A172 (cell line): ENCODE measurements at regions not wholly inside any gene's neighbourhood (a gene's known extent, or its start where the extent isn't known, plus 50 kb on each side); places are given as distances from the start of the nearest gene placed in this dataset.
"Not testable (repeated sequence)": the region's sequence is repeated elsewhere in the genome, so short reads cannot be mapped to it uniquely, and the experiment has no call there.

Source experiments
- DNase-seq: peaks from one replicate; pipeline ENCODE4 v3.0.0-alpha.2; 2015; ENCODE audit warnings: low spot score

DNA sequence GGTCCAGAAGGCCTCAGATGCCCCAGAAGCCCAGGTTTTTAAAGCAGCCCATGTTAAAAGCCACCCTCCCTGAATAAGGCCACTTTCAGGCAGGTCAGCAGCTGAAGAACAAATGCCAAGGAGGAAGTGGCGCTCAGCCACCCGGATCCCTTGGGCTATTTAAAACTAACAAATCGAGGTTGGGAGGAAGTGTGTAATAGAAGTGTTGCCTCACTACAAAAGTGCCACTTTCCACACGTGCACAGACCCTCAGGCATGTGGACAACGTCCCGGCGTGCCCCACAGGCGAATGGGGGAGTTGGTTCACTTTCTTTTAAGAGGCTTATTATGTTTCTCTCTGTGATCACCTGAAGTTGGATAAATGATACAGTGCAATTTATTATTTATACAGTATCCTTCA, 173.8 kb upstream of the SALL3 start:
- DNase-seq, result no peak

DNA sequence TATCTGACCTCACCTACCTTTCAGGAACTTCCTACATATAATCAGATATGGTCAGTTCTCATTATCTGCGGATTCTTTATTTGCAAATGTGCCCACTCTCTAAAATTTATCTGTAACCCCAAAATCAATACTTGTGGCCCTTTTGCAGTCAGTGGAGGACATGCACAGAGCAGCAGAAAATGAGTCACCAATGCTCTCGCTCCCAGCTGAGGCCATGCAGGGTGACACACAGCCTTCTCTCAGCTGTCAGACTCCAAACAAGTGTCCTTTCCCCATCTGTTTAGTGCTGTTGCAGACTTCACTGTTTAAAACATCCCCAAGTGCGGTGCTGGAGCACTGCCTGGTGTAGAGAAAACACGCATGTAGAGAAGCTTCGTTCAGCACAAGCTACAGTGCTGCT, 171.9 kb upstream of the SALL3 start:
- no peak for DNase-seq

DNA sequence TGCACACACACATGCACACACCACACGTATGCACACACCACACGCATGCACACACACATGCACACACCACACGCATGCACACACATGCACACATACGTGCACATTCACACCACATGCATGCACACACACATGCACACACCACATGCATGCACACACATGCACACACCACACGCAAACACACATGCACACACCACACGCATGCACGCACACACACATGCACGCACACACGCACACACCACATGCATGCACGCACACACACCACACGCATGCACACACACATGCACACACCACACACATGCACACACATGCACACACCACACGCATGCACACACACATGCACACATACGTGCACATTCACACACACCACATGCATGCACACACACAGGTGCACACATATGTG, 169.8 kb upstream of the SALL3 start:
- DNase-seq, result no peak

DNA sequence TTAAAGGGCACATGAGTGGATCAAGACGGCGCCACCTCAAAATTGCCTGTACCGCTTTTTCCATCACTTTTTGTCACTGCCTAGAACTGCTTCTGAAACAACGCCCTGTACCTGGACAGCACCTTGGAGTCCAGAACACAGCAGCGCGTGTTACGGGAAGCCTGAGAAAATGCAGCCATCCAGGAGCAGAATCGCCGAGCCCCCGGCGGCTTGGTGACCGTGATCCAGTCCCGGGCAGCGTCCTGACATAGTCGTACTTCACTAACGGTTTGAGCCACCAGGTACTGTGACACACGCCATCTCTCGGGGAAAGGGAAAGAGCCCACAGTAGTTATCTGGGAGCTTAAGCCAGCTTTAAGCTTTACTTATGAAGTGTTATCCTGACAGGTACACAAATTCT, 168.9 kb upstream of the SALL3 start:
- DNase-seq, result no peak

DNA sequence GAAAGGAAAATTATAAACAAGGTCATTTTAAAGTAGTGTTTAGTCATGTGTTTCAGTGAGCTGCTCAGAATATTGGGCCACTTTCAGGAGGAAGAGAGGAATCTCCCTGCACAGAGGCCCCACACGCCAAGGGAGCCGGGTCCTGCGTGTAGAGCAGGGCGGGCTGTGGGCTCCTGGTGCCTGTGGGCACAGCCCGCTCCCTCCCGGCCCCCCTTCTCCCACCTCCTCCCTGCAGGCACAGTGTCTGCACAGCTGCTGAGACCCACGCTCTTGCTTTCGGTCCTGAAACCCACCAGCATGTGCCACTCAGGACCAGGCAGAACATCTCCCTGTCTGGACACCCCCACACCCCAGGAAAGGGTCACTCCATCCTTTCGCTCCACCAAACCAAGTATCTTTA, 167.6 kb upstream of the SALL3 start:
- DNase-seq, result no peak

DNA sequence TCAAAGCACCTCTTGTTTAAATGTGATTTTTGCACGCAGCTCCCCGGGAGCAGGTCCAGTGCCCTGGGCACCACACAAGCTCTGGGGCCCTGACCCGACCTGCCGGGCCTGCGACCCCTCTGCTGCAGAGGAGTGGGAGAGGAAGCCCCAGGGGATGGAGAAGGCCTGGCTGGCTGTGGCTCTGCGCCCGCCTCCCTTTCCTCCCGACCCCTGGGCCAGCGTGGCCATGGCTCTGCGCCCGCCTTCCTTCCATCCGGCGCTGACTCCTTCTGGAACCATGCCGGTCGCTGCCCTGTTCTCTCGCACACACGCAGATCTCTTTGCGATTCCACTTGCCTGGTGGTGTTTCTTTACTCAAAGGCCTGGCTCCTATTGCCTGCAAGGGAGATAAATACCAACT, 166.5 kb upstream of the SALL3 start:
- DNase-seq, result no peak

DNA sequence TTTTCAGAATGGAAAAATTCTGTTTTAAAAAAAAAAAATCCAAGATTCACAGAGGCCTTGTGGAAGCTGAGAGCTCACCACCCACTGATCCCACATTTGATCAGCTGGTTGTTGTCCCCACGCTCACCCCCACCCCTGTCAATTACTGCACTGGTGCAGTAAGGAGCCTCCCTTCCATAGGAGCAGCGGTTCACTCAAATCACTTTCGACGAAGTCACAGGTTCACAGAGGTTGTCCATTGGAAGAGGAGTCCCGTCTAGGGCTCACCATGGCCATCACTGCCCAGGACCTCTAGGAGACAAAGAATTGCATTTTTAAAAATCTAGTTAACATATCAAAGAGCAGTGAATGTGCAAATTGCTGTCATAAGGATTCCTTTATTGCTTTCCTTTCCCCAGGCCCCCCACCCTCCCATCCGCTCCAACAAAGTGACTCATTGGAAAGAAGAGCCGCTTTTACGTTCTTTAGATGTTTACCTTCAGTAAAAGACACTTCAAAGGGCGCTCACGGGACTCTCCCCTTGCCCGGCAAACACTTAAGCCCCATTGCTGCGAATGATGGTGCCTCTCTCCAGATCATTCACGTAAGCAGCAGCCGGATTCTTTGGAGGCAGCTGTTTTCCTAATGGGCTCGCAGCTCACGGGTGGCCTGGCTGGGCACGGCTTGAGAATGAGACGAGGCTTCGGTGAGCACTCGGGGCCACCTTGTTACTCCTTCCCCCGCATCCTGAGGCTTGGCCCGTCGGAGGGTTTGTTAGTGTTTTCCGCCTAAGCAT, 165.5 kb upstream of the SALL3 start:
- no peak for DNase-seq

DNA sequence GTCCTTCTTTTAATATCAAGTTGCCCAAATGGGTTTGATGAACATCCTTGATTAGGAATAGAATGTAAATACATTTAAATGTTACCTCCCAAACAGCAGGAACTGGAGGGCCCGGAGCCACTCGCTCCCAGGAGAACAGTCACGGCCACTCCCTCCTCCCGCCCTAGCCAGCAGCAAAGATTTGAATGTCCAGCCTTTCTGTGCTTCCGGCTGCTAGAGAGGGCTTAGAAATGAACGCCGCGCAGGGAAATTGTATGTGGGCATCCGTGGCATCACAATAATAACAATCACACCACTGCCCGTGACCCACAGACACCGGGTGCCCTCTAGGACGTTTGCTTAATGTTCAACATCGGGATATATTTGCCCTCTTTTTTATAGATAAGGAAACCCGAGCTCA, 164.9 kb upstream of the SALL3 start:
- DNase-seq, result no peak

DNA sequence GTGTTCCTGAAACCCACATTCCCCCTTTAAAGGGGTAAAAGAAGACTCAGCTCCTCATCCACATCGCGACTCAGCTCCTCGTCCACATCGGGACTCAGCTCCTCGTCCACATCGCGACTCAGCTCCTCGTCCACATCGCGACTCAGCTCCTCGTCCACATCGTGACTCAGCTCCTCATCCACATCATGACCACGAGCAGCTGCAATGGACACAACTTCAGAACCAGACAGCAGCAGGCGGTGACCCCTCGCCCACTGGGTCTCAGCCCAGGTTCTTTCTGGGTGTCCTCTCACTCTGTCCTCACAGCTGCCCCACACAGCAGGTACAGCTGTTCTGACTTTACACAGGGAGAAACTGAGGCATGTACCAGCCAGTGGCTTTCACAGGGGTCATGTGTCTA, 163.5 kb upstream of the SALL3 start:
- no peak for DNase-seq

DNA sequence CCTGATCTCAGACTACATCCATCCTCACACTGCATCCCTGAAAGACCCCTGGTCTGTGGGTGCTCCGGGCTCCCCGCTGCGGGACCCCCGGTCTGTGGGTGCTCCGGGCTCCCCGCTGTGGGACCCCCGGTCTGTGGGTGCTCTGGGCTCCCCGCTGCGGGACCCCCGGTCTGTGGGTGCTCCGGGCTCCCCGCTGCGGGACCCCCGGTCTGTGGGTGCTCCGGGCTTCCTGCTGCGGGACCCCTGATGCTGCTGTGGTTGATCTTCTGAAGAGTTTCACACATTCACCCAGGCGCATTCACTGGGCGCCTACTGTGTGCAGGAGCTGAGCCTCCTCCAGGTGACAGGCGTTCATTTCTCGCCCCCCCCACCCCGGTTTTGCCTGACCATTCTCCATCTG, 162.7 kb upstream of the SALL3 start:
- no peak for DNase-seq

DNA sequence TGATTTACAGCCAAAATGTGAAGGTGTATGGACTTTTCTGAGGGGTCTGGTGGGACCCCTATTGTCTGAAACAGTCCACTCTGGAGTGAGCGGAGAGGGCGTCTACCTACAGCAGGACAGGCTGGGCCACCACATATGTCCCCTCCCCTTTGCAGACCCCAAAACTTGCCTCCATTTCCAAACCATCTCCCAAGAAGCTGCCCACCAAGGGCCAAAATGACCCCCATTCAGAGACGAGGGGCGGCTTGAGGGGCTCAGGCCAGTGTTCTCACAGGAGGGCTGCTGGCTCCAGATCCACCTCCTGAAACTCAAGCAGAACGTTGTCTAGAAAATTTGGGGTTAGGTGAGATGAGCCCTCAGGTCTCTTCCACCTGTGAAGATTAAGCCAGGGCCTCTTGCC, 161.1 kb upstream of the SALL3 start:
- DNase-seq, result no peak

DNA sequence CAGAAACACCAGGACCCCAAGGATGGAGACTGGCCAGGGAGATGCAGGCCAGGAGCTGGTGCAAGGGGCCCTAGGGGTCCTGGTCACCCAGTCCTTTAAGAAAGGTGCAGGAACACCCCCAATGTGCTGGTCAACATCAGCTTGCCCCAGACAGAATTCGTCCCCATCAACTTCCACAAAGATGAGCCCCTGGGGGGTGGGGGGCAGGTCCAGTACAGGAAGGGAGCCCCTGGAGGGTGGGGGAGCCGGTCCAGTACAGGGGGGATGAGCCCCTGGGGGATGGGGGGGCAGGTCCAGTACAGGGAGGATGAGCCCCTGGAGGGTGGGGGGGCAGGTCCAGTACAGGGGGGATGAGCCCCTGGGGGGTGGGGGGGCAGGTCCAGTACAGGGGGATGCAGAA, 160.7 kb upstream of the SALL3 start:
- no peak for DNase-seq

DNA sequence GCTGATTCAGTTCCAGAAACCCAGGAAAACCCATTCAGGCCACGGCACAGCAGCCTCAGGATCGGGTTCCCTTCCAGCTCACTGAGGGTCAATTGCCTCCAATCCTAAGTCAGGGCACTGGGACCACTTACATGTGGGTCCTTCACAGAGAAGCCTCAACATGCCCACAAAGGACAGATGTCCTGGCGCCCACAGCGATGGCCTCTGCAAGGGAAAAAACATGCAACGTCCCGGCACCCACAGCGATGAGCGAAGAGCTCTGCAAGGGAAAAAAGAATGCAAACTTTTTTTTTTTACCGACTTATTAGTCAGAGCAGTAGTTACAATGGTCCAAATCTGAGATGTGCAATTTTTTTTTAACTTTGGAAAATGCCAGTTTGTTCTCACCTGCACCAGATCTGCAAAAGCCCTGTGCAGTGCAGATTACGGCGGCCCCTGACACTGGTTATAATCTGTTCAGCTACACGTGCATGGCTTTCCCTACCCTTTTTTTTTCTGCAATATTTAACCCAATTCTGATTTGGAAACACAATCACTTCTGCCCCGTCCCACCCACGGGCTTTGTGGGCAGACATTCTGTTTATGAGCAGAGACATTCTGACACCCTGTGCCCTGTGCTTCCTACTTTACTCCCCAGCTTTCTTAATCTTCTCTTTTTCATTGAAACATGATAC, 159.3 kb upstream of the SALL3 start:
- no peak for DNase-seq

DNA sequence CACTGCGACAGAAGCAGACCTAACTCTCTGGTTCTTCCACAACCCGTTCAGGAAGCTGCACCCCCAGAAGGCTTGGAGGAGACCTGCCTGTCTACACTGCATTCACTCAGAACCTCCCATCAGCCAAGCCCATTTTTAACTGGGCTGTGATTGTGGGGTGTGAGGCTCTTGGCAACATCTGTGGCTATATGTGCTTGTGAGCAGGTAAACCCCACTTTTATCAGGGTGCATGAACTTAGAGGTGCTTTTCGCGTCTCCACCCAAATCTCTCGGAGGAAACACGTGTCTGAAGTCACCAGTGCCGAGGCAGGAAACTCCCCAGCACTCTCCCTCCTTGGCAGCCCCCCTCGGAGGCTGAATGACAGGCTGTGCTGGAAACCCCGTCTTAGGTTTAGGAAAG, 158.2 kb upstream of the SALL3 start:
- no peak for DNase-seq

DNA sequence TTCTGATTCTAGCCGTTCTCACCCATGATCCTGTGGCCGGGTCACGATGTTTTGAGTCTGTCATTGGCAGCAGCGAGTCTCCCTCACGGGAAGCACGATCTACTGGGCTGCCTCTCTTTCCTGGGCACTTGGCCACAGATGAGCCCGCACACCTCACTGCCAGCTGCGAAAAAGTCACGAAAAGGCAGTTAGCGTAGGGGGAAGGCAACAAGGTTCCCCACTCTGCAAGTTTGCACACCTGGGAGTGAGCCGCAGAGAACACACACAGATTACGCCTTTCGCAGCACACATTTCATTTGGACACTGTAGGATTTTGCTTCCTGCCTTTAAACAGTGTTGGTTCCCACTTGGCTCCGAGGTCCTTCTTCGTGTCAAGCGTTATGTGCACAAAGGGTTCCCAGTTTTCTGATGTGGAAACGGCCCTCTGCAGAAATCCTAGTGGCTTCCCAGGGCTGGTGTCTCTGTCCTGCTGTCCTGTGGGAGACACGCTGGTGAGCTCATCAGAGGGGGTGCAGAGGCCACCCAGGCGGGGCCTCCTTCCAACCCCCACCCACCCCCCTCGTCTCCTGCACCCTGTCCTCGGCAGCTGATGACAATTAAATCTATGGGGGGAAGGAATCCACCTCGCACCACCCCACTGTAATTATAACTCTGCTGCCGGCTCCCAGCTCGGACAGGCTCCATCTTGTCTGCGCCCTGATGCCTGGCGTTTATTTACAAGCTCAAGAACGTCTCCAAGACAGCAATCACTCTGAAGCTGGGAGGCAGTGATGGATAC, 157.3 kb upstream of the SALL3 start:
- DNase-seq, result no peak

DNA sequence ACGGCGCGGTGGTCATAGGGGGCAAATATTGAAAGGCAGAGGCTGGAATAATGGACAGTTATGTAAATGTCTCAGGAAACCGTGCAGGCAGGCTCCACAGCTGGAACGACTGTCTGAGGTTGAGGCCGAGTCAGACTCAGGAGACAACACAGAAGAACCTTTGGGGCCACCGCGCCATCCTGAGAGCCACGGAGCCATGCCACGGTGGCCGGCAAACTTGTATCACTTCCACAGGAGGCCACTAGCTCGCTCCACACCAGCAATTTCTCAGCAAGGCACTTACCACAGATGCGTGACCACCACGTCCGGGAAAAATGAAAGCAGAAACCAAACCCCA, 156.7 kb upstream of the SALL3 start:
- DNase-seq, result no peak

DNA sequence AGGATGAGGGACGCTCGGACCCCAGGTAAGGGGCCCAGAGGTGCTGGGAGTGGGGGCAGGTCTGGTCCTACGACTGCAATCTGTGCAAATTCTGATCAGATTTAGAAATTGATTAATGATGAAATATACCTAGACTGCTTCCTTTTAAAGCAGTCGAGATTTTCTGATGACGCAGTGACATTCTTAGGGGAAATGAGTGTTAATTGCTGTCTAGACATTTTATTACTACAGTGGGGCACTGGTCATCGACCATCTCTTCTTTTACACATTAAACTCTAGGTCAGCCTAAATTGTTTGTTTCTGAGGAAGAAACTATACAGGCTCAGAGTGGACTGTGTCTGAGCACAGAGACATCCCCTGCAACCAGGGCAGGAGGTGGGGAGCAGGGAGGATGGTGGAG, 154.4 kb upstream of the SALL3 start:
- no peak for DNase-seq

DNA sequence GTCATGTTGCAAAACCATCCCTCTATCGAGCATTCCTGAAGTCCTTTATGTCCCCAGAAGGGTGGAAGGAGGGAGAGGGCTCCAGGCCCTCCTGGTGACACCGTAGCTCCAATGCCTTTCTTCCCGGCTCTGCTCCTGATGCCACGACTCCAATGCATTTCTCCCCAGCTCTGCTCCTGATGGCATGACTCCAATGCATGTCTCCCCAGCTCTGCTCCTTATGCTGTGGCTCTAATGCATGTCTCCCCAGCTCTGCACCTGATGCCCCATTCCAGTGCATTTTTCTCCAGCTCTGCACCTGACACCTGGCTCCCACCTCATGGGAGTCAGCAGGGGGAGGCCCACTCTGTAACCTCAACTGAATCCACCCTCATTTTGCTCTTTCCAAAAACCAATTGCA, 153.0 kb upstream of the SALL3 start:
- no peak for DNase-seq

DNA sequence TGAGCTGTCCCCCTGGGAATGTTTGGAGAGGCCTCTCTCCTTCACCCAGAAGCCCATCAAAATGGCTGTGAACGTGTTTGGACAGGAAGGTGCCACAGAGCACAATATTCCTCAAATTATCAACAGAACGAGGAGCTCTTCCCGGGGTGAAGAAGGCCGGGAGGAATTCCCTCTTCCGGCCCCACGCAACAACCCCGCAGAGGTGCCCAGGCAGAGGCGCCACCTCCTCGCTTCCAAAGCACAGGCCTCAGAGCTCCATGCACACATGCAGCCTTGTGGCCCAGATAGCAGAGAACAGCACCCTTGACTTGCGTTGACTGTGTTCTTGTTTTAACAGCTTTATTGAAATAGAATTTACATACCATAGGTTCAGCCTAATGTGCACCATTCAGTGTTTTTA, 152.5 kb upstream of the SALL3 start:
- DNase-seq, result no peak

DNA sequence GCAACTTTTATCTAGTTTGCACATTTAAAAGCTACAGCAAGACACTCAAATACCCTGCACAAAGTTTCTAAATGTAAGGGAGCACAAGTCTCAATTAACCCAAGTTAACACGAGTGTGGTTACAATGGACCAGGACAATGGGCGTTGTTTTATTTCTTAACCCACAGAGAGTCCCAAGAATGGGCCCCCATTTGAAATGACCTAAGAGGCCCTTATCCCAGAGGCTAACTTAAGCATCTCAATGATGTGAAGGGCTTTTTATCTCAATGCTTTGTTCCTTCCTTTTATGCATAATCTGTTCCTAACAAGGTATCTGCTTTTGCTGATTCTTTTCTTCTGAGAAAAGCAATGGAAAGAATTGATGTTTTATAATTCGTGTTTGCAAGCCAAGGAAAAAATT, 151.5 kb upstream of the SALL3 start:
- no peak for DNase-seq

DNA sequence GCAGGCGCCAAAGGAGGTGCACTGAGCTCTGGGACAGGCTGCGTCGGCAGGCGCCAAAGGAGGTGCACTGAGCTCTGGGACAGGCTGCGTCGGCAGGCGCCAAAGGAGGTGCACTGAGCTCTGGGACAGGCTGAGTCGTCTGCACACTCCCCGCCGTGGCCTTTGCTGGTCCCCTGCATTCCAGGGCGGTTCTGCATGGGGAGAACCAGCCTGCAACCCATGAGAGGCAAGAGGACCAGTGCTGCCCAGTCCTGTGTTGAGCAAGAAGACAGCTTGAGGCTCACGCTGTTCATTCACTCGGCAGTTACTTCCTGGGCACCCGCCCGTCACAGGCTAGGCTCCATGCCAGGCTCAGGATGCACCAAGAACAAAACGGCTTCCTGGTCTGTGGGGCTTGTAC, 150.6 kb upstream of the SALL3 start:
- DNase-seq, result not testable (repeated sequence)

DNA sequence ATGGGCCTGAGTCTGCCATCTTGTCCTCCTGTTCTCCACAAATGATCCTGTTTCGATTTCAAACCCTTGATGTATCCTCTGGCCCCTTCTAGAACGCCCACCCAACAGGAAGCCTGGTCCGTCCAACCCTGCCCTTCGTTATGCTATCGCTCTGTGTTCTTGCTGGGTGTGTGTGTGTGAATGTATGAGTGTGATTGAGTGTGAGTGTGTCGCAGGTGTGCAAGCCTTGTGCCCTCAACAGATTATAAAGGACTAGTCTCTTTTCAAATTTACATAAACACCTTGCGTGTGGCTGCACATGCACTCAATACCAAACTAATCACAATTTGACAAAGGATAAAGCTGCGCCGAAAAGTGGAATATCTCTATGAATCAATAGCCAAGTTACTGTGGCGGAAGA, 149.5 kb upstream of the SALL3 start:
- DNase-seq, result no peak

DNA sequence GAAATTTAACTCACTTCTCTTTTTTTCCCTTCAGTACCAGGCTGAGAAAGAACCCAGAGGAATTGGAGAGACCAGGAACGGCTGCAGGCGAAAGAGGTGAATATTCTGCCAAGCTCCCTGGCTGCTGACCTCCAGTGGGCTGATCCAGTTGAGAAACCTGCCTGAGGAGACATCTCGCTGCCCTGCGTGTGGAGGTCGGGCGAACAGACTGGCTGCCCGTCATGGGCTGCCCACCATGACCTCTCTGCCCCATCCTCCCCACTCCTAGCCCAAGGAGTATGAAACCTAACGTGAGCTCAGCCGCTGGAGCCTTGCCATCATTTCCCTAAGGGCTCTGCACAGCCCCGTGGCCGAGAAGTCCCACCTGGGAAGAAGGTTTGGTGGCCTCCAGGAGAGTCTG, 148.8 kb upstream of the SALL3 start:
- no peak for DNase-seq
